Activated gamma-delta T cell treated with Interleukin-2 at 50 U/mL for 16 hours (primary cell): ENCODE measurements at regions not wholly inside any gene's neighbourhood (a gene's known extent, or its start where the extent isn't known, plus 50 kb on each side); places are given as distances from the start of the nearest gene placed in this dataset.

ENCODE experiments used
- DNase-seq: peaks from one replicate; pipeline ENCODE4 v3.0.0-alpha.2; 2020

DNA sequence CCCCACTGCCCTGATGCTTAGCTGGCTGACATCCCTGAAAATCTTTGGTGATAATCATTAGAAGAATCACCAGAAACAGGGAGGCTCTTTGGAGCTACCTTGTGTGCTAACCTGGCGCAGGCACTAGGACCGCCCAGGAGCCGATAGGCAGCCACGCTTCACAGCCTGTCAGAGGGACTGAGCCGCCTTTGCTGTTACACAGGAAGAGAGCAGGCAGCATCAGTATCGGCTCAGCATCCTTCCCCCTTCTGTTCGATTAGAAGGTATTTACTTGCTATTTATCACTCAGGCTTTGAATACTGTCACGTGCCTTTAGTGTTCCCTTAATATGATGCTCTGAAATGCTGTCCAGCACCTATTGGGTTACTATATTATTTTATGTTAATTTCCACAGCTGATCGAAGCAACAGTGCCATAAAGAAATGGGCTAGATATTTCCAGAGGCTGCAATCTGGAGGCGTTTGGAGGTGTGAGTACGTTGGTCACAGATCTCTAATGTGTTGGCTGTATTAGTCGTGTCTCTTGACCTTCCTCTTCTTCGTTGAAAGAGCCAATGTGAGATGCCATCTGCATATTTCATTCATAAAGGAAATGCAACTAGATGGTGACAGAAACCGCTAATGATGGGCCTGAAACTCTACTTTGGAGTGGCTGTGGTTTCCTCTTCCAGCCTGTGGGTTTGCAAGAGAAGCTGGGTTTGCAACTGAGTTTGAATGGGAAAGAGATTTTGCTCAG is 110.4 kb upstream of the RAB27B start:
- DNase-seq = peak; percentile 42

DNA sequence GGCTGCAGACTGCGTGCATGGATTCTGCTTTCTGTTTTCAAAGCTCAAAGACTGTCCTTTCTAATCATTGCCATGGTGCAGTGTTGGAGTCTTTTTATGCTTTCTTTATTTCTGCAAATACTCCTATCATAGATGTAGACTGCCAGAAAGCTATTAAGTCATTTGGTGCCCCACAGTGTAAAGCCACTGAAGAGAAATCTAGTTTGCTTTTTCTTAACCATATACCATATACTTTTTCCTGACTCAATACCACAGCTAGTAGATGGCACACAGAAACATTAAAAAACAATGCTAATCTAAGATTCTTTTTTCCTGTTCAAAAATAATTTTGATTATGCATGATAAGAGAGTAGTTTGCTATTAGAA is 109.9 kb upstream of the RAB27B start:
- no peak for DNase-seq

DNA sequence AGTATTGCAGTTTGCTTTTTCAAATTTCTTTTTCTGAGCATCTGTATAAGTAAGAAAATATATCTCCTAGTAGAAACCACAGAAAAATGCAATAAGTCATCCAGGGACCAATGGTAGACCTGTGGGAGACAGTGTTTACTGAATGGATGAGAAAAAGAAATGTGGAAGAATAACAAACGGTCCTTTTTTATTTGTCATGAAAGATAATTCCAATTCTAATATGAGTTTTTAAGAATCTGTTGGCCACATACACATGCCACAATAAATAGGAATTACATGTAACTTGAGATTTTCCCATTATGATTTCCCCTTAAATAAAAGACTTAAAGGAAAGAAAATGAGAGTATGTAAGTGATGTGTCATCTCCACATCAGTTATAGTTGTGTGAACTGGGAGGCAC is 107.7 kb upstream of the RAB27B start:
- DNase-seq = no peak

DNA sequence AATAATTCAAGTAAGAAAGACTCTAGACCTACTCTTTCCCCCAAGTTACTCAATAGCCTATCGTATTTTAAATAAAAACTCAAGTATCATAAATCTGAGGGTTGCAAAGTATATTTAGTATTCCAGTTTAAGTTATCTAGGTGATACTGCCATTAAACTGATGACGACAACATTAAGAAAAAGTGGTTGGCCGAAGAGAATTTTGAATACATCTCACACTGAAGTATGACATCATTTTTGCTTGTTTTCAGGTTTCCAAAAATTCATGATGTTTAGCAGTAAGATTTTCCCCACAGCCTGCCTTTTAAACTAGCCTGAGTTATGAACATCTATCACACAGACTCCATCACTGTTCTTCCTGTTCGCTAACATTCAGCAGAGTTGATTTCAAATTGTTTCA is 102.1 kb upstream of the RAB27B start:
- no peak for DNase-seq

DNA sequence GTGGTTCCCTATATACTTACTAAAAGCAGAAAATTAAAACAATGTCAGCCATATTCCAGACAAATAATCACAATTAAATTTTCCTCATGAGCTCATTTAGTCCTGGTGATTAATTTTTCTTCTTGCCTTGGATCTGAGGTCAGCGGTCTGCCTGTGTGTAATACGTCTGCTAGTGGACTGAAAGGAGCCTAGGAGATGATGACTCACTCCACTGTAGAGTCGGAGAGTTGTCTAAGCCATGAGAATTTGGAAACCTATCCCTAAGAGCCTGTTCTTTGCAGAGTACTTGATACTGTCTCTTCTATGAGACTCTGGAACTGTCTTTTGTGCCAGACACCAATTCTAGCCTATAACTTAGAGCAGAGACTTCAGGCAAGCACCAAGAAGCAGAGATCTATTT is 94.2 kb upstream of the RAB27B start:
- no peak for DNase-seq

DNA sequence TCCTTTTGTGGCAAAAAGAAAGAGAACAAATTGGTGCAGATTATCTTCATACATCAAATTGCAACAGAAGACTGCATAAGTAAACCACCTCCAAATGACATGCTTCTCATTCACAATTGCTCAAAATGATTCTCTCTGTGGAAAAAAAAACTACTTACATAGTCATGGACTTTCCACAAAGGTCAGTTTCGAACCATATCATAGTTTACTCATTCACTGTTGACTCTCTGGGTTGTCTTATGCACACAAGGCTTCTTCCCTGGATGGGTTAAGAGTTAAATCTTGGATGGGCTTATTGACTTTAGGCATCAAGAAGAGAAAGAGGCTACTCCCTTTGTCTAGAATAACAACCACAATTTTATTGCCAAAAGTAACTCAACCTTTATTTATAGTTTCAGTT is 91.3 kb upstream of the RAB27B start:
- no peak for DNase-seq

DNA sequence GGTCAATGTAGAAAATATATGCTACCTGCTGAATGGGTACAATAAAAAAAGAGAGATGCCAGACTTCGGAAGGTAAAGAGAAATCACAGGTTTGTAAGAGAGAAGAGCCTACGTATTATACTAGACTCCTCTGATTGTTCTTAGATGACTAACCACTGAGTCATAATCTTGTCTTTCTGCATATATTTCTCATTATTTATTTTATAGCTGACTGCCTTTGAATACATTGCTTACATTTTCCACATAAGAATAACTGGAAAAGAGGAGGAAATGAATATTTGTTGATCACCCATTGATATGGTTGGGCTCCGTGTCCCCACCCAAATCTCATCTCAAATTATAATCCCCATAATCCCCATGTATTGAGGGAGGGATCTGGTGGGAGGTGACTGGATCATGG is 90.3 kb upstream of the RAB27B start:
- no peak for DNase-seq

DNA sequence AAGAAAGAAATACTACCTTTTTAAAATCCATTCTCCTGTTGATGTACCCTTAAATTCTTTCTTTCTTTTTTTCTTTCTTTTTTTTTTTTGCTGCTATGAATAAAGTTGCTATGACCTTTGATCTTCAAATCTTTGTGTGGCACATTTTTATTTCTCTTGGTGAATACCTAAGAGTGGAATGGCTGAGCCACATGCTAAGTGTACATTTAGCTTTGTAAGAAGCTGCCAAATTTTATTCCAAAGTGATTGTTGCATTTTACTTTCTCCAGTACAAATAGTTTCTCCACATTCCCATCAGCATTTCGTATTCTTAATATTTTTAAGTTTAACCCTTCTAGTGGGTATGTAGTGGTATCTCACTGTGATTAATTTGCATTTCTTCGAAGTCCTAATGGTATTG is 88.8 kb upstream of the RAB27B start:
- no peak for DNase-seq

DNA sequence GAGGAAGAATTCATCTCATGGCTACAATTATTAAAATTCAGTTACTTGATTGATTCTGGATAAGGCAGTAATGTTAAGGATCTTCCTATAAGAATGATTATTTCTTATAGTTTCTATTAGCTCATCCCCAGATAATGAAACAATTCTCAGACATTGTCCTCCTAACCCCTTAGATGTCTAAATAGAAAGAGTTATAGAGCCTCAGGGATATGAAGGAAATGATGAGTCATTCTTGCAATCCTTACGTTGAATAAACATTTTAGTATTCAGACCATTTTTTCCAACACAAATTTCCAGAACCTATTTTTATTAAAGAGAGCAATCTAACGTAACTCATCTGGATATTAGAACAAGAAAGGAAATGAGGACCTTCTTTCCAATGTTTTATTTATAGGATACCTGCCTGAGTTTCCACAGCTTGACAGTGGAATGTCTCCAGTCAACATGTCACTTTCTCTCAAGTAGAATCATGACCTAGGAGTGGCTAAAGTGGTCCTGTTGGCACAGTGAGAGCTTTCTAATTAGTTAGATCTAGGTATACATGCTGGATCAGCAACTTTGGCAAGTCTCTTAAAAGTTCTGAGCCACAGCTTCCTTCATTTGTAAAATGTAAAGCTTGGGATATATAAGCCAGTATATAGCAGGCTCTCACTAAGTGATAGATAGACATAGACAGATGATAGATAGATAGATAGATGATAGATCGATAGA is 88.0 kb upstream of the RAB27B start:
- DNase-seq = no peak

DNA sequence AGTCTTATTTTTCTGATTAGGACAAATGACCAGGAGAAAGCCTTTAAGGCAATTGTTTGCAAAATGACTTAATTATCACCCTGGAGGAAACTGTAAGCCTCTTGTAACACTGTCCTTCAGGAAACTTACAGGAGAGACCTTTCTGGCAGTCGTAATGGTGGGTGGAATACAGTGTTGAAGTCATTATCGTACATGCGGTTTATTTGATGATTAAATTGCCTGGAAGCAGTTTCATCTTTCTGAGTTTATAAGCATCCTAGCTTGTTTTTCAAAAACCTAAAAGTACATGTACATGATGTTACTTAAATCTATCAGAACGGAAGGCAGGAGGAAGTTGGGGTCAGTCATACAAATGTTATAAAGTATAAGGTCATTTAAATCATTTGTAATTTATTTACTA is 86.2 kb upstream of the RAB27B start:
- DNase-seq = no peak

DNA sequence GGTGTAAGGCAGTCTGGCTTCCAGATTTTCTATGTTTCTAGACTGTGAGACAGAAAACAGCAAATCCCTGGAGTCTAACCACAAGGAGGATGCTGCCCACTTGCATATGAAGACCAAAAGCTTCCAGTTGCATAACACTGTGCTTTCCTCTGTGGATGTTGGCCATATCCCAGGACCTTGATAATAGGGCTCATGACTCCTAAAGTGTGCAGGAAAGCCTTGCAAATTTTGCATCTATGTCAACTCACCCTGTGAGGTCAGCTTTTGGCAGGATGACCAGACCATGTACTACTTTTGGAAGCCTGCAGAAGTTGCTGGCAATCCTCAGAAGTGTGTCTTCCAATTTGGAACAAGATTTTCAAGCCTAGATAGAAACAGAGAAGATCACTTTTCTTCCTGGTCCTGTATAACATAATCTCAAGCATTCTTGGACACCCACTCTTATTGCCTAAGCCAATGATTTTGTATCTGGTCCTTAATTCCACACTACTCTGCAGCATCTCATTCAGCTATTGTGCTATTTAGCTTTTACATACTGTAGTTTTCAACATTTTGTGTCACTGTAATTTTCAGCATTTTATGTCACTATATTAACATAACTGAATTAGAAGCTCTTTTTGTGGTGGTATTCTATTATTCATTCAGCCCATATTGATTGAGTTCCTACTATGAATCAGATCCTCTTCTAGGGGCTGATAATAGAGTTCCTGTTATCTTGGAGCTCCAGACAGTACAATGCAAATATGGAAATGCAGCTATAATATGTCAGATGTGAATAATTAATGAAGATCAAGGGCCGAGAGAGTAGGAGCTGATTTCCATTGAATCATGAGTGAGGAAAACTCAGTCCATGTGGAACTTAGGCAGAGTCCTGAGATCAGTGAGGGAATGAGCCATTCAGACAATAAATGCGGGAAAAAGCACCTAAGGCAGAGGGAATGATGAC is 85.3 kb upstream of the RAB27B start:
- no peak for DNase-seq

DNA sequence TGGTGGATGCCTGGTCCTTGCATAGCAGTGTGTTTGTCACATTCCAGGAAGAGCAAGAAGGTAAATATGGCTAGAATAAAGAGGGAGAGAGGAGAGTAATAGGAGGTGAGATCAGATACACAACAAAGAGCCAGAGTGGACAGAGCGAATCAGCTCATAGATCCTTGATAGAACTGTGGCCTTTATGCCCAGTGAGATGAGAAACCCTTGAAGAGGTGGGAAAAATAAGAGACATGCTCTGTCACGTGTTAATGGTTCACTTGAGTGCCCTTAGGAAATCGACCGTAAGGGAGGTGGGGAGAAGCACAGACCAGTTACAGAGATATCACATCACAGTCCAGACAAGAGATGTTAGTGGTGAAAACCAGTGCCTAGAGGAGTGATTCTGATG is 84.7 kb upstream of the RAB27B start:
- no peak for DNase-seq

DNA sequence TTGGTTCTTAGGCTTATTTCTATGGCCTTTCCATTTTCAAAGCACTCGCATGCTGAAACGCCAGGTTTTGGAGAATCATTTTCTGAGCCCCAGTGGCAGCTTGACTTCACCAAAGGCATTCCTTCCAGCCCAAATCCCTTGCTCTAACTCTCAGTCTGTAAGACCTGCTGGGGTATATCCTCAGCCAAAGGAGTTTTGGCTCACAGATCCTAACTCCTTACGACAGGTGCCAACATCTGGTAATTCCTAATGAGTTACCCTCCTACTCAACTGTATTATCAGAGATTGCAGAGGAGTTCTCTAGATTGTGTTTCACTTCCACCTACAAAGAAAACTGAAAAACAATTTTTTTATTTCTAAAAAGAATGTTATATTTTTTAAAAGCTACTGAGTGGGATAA is 79.0 kb upstream of the RAB27B start:
- no peak for DNase-seq

DNA sequence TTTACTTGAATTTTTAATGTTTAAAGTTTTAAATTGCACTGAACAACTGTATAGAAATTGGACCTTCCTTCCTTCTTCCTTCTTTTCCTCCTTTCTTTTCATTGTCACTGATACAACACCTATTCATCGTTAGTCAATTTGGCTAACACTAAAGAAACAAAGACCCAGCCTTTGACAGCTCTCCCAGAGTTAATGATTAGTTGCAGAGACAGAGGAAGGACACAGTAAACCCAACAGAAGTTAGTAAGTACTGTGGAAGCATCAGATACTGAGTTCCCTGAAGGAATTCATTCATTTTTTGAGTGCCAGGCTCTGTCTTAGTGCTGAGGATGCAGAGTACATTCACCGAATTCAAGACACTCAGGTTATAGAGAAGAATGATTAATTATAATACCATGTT is 77.9 kb upstream of the RAB27B start:
- DNase-seq = no peak

DNA sequence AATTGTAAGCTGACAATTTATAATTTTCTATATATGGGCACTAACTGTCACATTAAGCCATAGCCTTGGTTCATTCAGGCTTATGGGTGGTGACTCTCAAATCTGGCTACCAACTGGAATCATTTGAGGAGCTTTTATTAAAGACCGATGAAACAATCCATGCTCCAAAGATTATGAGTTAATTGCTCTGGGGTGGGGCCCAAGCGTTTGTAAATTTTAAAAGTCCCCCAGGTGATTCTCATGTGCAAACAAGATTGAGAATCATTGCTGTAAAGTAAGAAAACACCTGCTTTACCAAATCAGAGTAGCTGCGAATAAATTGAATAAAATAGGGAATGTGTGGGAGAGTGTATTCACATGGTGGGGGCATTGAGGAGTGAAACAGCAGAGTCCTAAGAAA is 76.1 kb upstream of the RAB27B start:
- no peak for DNase-seq

DNA sequence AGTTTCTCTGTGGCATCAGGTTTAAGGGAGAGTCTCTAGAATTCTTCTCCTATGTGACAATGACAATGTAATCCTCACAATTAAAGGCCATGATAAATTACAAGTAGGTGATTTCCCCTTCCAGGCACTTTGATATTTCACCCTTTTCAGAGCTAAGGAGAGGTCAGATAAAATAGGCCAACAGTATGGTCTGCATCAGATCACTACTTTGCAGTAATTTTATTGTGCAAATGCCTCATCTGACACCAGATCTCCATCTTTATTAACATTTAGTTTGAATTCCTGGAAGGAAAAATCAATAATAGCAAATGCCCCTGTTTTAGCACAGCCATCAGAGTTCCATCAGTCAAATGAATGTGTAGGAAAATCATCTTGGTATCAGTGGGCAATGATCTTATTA is 72.8 kb upstream of the RAB27B start:
- no peak for DNase-seq

DNA sequence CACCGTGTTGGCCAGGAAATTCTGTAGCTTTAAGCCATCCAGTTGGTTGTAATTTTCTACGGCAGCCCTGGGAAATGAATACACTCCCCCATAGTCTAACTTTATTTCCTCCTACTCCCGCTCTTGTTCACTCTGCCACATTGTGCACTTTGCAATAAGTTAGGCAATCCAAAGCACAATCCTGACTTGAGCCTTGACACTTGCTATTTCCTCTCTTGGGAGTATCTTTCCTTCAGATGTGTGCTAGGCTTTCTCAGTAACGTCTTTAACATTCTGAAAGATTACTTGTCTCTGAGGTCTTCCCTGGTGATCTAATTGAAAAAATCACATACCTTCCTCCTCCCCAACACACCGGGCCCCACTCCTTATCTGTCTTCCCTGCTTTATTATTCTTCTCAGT is 65.9 kb upstream of the RAB27B start:
- no peak for DNase-seq

DNA sequence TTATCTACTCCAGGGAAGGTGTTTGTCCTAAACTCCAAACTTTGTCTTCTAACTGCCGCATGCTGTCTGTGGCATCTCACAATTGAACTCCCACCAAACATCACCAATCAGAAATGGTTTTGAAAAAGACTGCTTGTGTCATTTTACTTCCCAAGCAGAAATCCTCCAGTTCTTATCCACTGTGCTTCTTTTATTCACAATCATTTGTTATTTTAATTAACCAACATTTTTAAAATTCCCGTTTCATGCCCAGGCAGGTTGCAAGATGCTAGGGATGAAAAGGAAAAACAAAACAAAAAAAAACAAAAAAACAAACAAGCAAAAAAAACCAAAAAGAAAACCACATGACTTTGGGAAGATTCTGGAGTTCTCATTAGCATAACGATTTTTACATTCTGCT is 63.5 kb upstream of the RAB27B start:
- DNase-seq = no peak

DNA sequence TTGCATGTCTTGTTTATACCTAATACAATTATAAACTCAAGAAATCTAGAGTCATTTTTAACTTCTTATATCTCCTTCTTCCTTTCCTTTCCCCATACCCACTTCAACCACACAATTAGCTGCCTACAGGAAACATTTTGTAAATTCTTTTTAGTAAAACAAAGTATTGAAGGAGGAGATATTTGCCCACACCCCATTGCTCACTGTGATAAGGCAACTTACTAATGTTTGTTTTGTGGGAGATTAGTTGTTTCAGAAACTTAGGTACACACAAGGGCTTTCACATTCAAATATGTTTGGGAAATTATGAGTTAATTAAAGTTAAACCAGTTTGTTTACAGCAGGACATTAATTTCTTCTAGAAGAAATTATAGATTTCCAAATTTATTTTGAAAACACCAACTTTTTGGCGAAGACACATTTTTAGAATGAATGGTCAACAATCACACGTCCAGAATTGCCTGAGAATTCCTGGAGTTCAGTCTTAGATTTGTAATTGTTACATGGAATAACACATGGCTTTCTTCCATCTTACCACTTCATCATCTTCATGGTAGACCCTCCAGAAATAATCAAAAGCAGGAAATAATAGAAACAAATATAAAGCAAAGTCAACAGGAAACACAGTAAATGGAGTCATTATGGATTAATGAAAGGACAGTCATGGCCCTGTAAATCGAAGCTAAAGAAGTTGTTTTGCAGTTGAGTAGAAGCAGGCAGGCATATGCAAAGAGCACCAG is 62.5 kb upstream of the RAB27B start:
- DNase-seq = no peak

DNA sequence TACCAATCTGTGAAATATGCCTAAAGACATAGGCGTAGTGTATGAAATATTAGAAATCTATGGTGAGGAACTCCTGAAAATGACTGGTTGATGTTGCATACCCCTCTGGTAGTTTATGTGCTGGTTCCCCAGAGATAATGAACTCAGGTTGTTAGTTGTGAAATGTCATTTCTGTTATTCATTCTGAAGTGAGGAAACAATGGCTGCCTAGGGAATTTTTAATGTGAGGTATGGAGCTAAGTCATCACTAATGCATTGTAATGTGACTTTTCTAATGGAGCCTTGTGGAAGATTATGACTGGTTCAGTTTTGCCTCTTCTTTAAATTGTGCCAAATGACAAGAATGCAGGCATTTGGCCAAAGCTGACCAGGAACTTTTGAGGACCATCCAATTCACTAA is 61.6 kb upstream of the RAB27B start:
- no peak for DNase-seq

DNA sequence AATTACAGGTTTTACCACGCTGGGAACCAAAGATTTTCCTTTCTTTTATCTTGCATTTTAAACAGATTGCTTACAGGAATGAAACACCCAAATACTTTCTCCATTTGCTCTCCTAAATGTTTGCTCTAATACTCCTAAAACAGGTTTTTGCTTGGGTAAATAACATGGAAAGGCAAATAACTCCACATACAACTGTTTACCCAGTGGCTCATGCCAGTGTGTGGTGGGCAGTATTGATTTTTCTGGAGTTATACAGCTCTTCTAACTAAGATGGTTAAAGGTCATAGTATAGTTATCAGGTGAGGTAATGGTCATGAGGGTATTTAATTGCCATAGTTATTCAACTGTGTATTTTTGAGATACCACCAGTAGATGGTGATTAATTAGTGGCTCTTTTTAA is 61.2 kb upstream of the RAB27B start:
- DNase-seq = no peak

DNA sequence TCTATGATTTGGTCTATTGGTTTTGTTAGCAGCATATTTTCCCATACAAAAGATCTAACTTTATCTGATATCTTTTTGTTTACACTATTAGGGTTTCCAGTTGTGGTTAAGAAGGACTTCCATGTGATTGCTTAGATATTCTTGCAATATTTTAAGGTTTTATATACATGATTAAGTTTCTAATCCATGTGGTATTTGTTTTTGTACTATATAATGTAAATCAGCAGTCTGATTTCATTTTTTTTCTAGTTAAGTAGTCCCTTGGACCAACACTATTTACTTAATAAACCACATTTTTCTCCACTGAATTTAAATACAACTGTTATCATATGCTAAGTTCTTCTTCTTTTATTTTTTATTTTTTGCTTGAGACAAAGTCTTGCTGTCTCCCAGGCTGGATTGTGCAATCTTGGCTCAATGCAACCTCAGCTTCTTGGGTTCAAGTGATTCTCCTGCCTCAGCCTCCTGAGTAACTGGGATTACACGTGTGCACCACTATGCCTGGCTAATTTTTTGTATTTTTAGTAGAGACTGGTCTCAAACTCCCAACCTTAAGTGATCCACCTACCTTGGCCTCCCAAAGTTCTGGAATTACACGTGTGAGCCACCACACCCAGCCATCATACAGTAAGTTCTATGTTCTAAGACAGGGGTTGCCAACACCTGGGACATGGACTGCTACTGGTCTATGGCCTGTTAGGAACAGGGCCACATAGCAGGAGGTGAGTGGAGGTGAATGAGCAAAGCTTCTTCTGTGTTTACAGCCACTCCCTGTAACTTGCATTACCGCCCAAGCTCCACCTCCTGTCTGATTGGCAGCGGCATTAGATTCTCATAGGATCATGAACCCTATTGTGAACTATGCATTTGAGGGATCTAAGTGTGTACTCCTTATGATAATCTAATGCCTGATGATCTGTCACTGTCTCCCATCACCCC is 58.5 kb upstream of the RAB27B start:
- DNase-seq = no peak
